Smooth muscle cell (in vitro differentiated cells): ENCODE measurements at regions not wholly inside any gene's neighbourhood (a gene's known extent, or its start where the extent isn't known, plus 50 kb on each side); places are given as distances from the start of the nearest gene placed in this dataset.

Experiments
- DNase-seq: peaks from one replicate; lab custom pipeline; 2025; ENCODE audit not compliant: unreplicated experiment; lab: John Stamatoyannopoulos, UW
- H2AFZ ChIP-seq: fragments of 200-600 bp; sonication (generic); 2 replicates; pipeline ENCODE4 v1.6.0; 2016; ENCODE audit warnings: antibody characterized with exemption, low read depth, mild to moderate bottlenecking
- H3F3A ChIP-seq: fragments of 200-600 bp; sonication (generic); 2 replicates; pipeline ENCODE4 v1.6.0; 2017; ENCODE audit warnings: antibody characterized with exemption, low read depth
- H3K27ac ChIP-seq: fragments of 200-600 bp; sonication (generic); 2 replicates; pipeline ENCODE4 v1.5.1; 2016; ENCODE audit warnings: low read depth, mild to moderate bottlenecking
- H3K27me3 ChIP-seq: fragments of 200-600 bp; sonication (generic); 2 replicates; pipeline ENCODE4 v1.6.1; 2016; ENCODE audit warnings: low read depth, mild to moderate bottlenecking
- H3K36me3 ChIP-seq: fragments of 200-600 bp; sonication (generic); 2 replicates; pipeline ENCODE4 v1.5.1; 2016; ENCODE audit warnings: low read depth
- H3K4me1 ChIP-seq: fragments of 200-600 bp; sonication (generic); 2 replicates; pipeline ENCODE4 v1.5.1; 2016; ENCODE audit warnings: low read depth
- H3K4me2 ChIP-seq: fragments of 200-600 bp; sonication (generic); 2 replicates; pipeline ENCODE4 v1.6.0; 2016; ENCODE audit warnings: mild to moderate bottlenecking
- H3K4me3 ChIP-seq: fragments of 200-600 bp; sonication (generic); 2 replicates; pipeline ENCODE4 v1.5.1; 2016; ENCODE audit warnings: mild to moderate bottlenecking
- H3K79me2 ChIP-seq: fragments of 200-600 bp; sonication (generic); 2 replicates; pipeline ENCODE4 v1.6.0; 2016; ENCODE audit warnings: low read depth, mild to moderate bottlenecking
- H3K9ac ChIP-seq: fragments of 200-600 bp; sonication (generic); 2 replicates; pipeline ENCODE4 v1.6.0; 2016; ENCODE audit warnings: low read depth
- H3K9me3 ChIP-seq: fragments of 200-600 bp; sonication (generic); replicated peaks from 2 replicates; pipeline ENCODE4 v1.5.1; 2016; ENCODE audit warnings: low read depth
- H4K20me1 ChIP-seq: fragments of 200-600 bp; sonication (generic); 2 replicates; pipeline ENCODE4 v1.6.0; 2016; ENCODE audit warnings: low read depth
- CTCF ChIP-seq: fragments of 200-600 bp; sonication (generic); IDR thresholded peaks from 2 replicates; pipeline ENCODE4 v1.5.1; 2017; ENCODE audit warnings: borderline replicate concordance, mild to moderate bottlenecking, antibody characterized with exemption; ENCODE audit not compliant: insufficient read depth, poor library complexity, severe bottlenecking
- WGBS: methylation state at CpG from one replicate; pipeline ENCODE4 v1.1.7; 2016; ENCODE audit warnings: low lambda C conversion rate; 5-methylcytosine and 5-hydroxymethylcytosine counted together

GRCh38 chr9:108275906-108276305 is 579.9 kb downstream of the ACTL7B start:
- WGBS, result 90% methylated on average over 2 of the region's 2 CpGs
- Histone ChIP-seq H4K20me1 (no peaks in the 10 kb centered on the region), H3K79me2 (no peaks in the 10 kb centered on the region), H3K36me3 (no peaks in the 10 kb centered on the region), H3K27ac (no peak overlapping the region), H3K4me3 (no peak overlapping the region), H3K9ac (no peak overlapping the region), H3K27me3 (no peaks in the 10 kb centered on the region), H3K9me3 (no peaks in the 10 kb centered on the region), H2AFZ (no peak overlapping the region), H3K4me2 (no peak overlapping the region), H3K4me1 (peaks cover 12% of the 10 kb centered on the region), H3F3A (peaks cover 9% of the 10 kb centered on the region)
- no peak for DNase-seq
- no peak for TF ChIP-seq CTCF

DNA sequence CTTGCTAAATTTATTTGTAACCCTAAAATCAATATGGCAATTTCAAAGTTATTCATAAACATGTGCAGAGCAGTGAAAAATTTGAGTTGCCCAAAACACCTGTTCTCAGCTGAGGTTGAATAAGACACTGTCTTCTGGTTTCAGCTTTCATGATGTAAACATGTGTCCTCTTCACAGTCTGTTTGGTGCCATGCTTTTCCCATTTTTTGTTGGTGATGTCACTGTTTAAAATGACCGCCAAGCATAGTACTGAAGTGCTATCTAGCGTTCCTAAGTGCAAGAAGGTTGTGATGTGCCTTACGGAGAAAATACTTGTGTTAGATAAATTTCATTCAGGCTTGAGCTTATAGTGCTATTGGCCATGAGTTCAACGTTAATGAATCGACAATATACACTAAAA is 580.8 kb downstream of the ACTL7B start:
- Histone ChIP-seq H2AFZ (no peak overlapping the region), H3K36me3 (no peaks in the 10 kb centered on the region), H3K4me3 (no peak overlapping the region), H3K27ac (no peak overlapping the region), H3K4me2 (no peak overlapping the region), H3K27me3 (no peaks in the 10 kb centered on the region), H4K20me1 (no peaks in the 10 kb centered on the region), H3K4me1 (peaks cover 12% of the 10 kb centered on the region), H3K79me2 (no peaks in the 10 kb centered on the region), H3K9ac (no peak overlapping the region), H3F3A (peaks cover 9% of the 10 kb centered on the region), H3K9me3 (no peaks in the 10 kb centered on the region)
- no peak for DNase-seq
- whole genome bisulfite sequencing, result 92% methylated on average over 5 of the region's 5 CpGs
- no peak for TF ChIP-seq CTCF

- no peaks in the 10 kb centered on the region for H3K79me2 ChIP-seq
- WGBS, result 95% methylated on average over 2 of the region's 2 CpGs
- H3F3A ChIP-seq, result peaks cover 9% of the 10 kb centered on the region
- H3K4me1 ChIP-seq, result peaks cover 12% of the 10 kb centered on the region
- H3K9me3 ChIP-seq, result no peaks in the 10 kb centered on the region
- H3K36me3 ChIP-seq, result no peaks in the 10 kb centered on the region
- no peak overlapping the region for H3K4me3 ChIP-seq
- no peaks in the 10 kb centered on the region for H3K27me3 ChIP-seq
- TF ChIP-seq CTCF, result no peak
- no peaks in the 10 kb centered on the region for H4K20me1 ChIP-seq
- no peak overlapping the region for H3K4me2 ChIP-seq
- no peak overlapping the region for H3K9ac ChIP-seq
- no peak overlapping the region for H3K27ac ChIP-seq
- DNase-seq, result no peak
- no peak overlapping the region for H2AFZ ChIP-seq
These were observed 581.8 kb downstream of the ACTL7B start for GRCh38 chr9:108273988-108274387.

DNA sequence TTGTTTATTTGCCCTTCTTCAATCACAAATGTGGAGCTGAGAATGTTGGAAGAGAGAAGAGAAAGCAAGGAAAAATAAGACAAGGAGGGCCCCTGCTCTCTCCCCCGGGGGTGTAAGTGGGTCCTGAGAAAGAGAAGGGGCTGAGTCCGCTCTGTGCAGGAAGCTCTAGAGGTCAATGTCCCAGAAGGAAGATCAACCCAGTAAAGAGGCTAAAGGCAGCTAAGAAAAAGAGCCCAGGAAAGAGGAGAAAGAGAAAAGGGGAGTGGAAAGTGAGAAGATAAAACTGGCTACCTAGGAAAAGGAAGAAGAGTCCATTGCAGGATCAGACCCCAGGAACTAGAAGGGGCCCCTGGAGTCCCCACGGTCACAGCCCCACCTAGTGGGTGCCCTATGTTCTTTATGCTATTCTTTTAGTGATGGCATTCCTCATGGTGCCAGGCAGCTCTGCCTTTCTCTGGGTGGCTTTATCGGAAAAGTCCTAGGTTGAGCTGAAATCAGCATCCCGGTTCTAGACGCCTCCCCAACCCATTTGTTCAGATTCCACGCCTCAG is 583.4 kb downstream of the ACTL7B start:
- Histone ChIP-seq H3K27me3 (no peaks in the 10 kb centered on the region), H3F3A (peaks cover 9% of the 10 kb centered on the region), H3K27ac (peak overlapping the region; percentile 89), H3K36me3 (no peaks in the 10 kb centered on the region), H3K9me3 (no peaks in the 10 kb centered on the region), H4K20me1 (no peaks in the 10 kb centered on the region), H3K4me1 (peaks cover 12% of the 10 kb centered on the region), H3K4me3 (peak overlapping the region; percentile 38), H3K79me2 (no peaks in the 10 kb centered on the region), H2AFZ (peak overlapping the region; percentile 8), H3K9ac (peak overlapping the region; percentile 87), H3K4me2 (peak overlapping the region; percentile 78)
- peak; percentile 51 for TF ChIP-seq CTCF
- no peak for DNase-seq
- WGBS, result 72% methylated on average over 7 of the region's 7 CpGs
